ENCODE measurements at regions not wholly inside any gene's neighbourhood (a gene's known extent, or its start where the extent isn't known, plus 50 kb on each side); places are given as distances from the start of the nearest gene placed in this dataset.

- no peaks in the 10 kb centered on the region for H3K9me3 ChIP-seq (ENCODE audit: control insufficient read depth in 2 of 2, insufficient read depth in 1 of 2, low read depth in 1 of 2, low read length in 1 of 2)
- H3K4me1 ChIP-seq (ENCODE audit: control insufficient read depth in 2 of 2, insufficient read depth in 2 of 2, low read length in 1 of 2), result no peaks in the 10 kb centered on the region
- no peaks in the 10 kb centered on the region for H3K36me3 ChIP-seq (ENCODE audit: control insufficient read depth in 2 of 2, insufficient read depth in 2 of 2, low read length in 1 of 2)
- H3K27me3 ChIP-seq (ENCODE audit: control insufficient read depth in 1 of 2, insufficient read depth in 2 of 2, low read length in 2 of 2), result no peaks in the 10 kb centered on the region
- H3K4me3 ChIP-seq (ENCODE audit: low read depth in 1 of 2, low read length in 2 of 2), result no peak overlapping the region
- no peak overlapping the region for H3K27ac ChIP-seq (ENCODE audit: low read depth in 2 of 2, low read length in 1 of 2)
- WGBS, 2 donors, result 34 to 53% methylated on average over 4 of the region's 4 CpGs
Measured at GRCh38 chr18:67232406-67232805, 284.1 kb downstream of the DSEL start.

DNA sequence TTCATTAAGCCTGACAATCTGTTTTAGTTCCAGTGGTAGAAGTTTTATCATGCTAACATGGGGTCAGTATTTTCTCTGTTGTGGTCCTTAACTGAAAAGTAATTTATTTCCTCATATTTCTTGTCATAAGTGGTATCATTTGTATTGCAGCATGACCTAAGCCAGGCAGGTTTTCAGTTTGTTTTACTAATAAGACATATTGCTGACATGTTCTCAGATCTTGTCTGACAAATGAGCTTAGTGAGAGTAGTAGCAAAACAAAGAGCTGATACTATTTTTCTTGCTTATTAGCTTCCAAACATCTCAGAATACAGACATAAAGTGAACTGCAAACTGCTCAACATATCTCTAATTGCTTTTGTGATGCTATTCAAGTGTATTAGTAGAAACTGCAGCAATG lies 293.6 kb downstream of the DSEL start:
- H3K9me3 ChIP-seq (ENCODE audit: control insufficient read depth in 2 of 2, insufficient read depth in 1 of 2, low read depth in 1 of 2, low read length in 1 of 2), result no peaks in the 10 kb centered on the region
- H3K36me3 ChIP-seq (ENCODE audit: control insufficient read depth in 2 of 2, insufficient read depth in 2 of 2, low read length in 1 of 2), result no peaks in the 10 kb centered on the region
- H3K27me3 ChIP-seq (ENCODE audit: control insufficient read depth in 1 of 2, insufficient read depth in 2 of 2, low read length in 2 of 2), result no peaks in the 10 kb centered on the region
- H3K27ac ChIP-seq (ENCODE audit: low read depth in 2 of 2, low read length in 1 of 2), result no peak overlapping the region
- H3K4me1 ChIP-seq (ENCODE audit: control insufficient read depth in 2 of 2, insufficient read depth in 2 of 2, low read length in 1 of 2), result no peaks in the 10 kb centered on the region
- no peak overlapping the region for H3K4me3 ChIP-seq (ENCODE audit: low read depth in 1 of 2, low read length in 2 of 2)

DNA sequence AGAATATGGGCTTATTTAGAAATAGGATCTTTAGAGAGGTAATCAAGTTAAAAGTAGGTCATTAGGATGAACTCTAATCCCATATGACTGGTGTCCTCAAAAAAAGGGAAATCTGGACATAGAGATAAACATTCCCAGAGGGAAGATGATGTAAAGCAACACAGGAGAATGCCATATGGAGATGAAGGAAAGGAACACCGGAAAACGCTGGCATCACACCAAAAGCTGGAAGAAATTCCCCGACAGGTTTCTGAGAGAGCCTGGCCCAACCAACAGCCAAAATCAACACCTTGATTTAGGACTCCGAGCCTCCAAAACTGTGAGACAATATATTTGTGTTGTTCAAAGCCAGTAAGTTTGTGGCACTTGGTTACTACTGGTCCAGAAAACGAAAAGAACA lies 296.7 kb downstream of the DSEL start:
- H3K4me3 ChIP-seq (ENCODE audit: low read depth in 1 of 2, low read length in 2 of 2), result no peak overlapping the region
- H3K36me3 ChIP-seq (ENCODE audit: control insufficient read depth in 2 of 2, insufficient read depth in 2 of 2, low read length in 1 of 2), result no peaks in the 10 kb centered on the region
- 74% methylated on average over 5 of the region's 5 CpGs for whole genome bisulfite sequencing, 2 donors
- H3K27me3 ChIP-seq (ENCODE audit: control insufficient read depth in 1 of 2, insufficient read depth in 2 of 2, low read length in 2 of 2), result no peaks in the 10 kb centered on the region
- no peak overlapping the region for H3K27ac ChIP-seq (ENCODE audit: low read depth in 2 of 2, low read length in 1 of 2)
- H3K4me1 ChIP-seq (ENCODE audit: control insufficient read depth in 2 of 2, insufficient read depth in 2 of 2, low read length in 1 of 2), result no peaks in the 10 kb centered on the region
- H3K9me3 ChIP-seq (ENCODE audit: control insufficient read depth in 2 of 2, insufficient read depth in 1 of 2, low read depth in 1 of 2, low read length in 1 of 2), result no peaks in the 10 kb centered on the region

GRCh38 chr18:67218556-67218955 lies 298.0 kb downstream of the DSEL start:
- no peaks in the 10 kb centered on the region for H3K27me3 ChIP-seq (ENCODE audit: control insufficient read depth in 1 of 2, insufficient read depth in 2 of 2, low read length in 2 of 2)
- H3K4me1 ChIP-seq (ENCODE audit: control insufficient read depth in 2 of 2, insufficient read depth in 2 of 2, low read length in 1 of 2), result no peaks in the 10 kb centered on the region
- WGBS, 2 donors, result 85 to 92% methylated on average over 3 of the region's 3 CpGs

GRCh38 chr18:67217551-67218166 lies 298.9 kb downstream of the DSEL start:
- no peaks in the 10 kb centered on the region for H3K27me3 ChIP-seq (ENCODE audit: control insufficient read depth in 1 of 2, insufficient read depth in 2 of 2, low read length in 2 of 2)
- WGBS, 2 donors, result 3 to 5% methylated on average over 7 of the region's 7 CpGs

More at GRCh38 chr18:67218556-67218955, 298.0 kb downstream of the DSEL start:
- no peak overlapping the region for H3K4me3 ChIP-seq (ENCODE audit: low read depth in 1 of 2, low read length in 2 of 2)
- H3K36me3 ChIP-seq (ENCODE audit: control insufficient read depth in 2 of 2, insufficient read depth in 2 of 2, low read length in 1 of 2), result no peaks in the 10 kb centered on the region
- no peak overlapping the region for H3K27ac ChIP-seq (ENCODE audit: low read depth in 2 of 2, low read length in 1 of 2)
- no peaks in the 10 kb centered on the region for H3K9me3 ChIP-seq (ENCODE audit: control insufficient read depth in 2 of 2, insufficient read depth in 1 of 2, low read depth in 1 of 2, low read length in 1 of 2)

DNA sequence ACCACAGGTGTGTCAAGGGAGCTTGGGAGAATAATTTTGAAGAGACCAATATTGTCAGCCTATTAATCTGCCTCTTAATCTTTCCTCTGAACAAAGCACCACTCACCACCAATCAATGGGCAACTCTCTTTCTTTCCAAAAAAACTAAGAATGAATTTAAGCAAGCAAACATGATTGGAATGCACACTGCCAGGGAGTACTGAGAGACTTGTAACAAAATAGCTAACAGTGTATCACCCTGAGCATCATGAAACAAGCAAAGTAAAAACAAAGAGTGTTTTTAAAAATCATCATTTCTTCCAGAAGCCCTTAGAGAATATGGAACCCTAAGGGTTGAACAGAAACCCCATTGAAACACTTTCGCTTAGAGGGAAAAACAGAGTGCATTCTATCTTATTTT lies 299.7 kb downstream of the DSEL start:
- H3K27me3 ChIP-seq (ENCODE audit: control insufficient read depth in 1 of 2, insufficient read depth in 2 of 2, low read length in 2 of 2), result no peaks in the 10 kb centered on the region

More at GRCh38 chr18:67217551-67218166, 298.9 kb downstream of the DSEL start:
- H3K4me1 ChIP-seq (ENCODE audit: control insufficient read depth in 2 of 2, insufficient read depth in 2 of 2, low read length in 1 of 2), result no peaks in the 10 kb centered on the region
- no peak overlapping the region for H3K27ac ChIP-seq (ENCODE audit: low read depth in 2 of 2, low read length in 1 of 2)
- H3K4me3 ChIP-seq (ENCODE audit: low read depth in 1 of 2, low read length in 2 of 2), result no peak overlapping the region
- H3K36me3 ChIP-seq (ENCODE audit: control insufficient read depth in 2 of 2, insufficient read depth in 2 of 2, low read length in 1 of 2), result no peaks in the 10 kb centered on the region
- H3K9me3 ChIP-seq (ENCODE audit: control insufficient read depth in 2 of 2, insufficient read depth in 1 of 2, low read depth in 1 of 2, low read length in 1 of 2), result no peaks in the 10 kb centered on the region

DNA sequence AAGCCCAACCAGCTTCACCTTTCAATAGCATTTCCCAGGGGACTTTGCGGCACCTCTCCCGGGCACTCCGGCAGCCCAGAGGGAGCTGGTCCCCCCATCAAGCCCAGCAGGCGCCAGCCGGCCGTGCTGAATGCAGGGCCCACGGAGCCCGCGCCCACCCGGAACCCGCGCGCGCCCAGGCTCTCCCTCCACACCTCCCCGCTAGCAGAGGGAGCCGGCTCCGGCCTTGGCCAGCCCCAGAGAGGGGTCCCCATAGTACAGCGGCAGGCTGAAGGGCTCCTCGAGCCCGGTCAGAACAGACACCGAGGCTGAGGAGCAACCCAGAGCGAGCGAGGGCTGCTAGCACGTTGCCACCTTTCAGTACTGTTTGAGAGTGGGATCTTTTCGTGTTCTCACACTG lies 300.8 kb downstream of the DSEL start:
- no peaks in the 10 kb centered on the region for H3K4me1 ChIP-seq (ENCODE audit: control insufficient read depth in 2 of 2, insufficient read depth in 2 of 2, low read length in 1 of 2)
- no peaks in the 10 kb centered on the region for H3K9me3 ChIP-seq (ENCODE audit: control insufficient read depth in 2 of 2, insufficient read depth in 1 of 2, low read depth in 1 of 2, low read length in 1 of 2)
- no peaks in the 10 kb centered on the region for H3K27me3 ChIP-seq (ENCODE audit: control insufficient read depth in 1 of 2, insufficient read depth in 2 of 2, low read length in 2 of 2)
- no peak overlapping the region for H3K4me3 ChIP-seq (ENCODE audit: low read depth in 1 of 2, low read length in 2 of 2)
- no peaks in the 10 kb centered on the region for H3K36me3 ChIP-seq (ENCODE audit: control insufficient read depth in 2 of 2, insufficient read depth in 2 of 2, low read length in 1 of 2)
- H3K27ac ChIP-seq (ENCODE audit: low read depth in 2 of 2, low read length in 1 of 2), result no peak overlapping the region
- 90 to 92% methylated on average over 25 of the region's 25 CpGs for WGBS, 2 donors

More for the DNA sequence above, 299.7 kb downstream of the DSEL start:
- H3K4me1 ChIP-seq (ENCODE audit: control insufficient read depth in 2 of 2, insufficient read depth in 2 of 2, low read length in 1 of 2), result no peaks in the 10 kb centered on the region
- H3K4me3 ChIP-seq (ENCODE audit: low read depth in 1 of 2, low read length in 2 of 2), result no peak overlapping the region
- H3K9me3 ChIP-seq (ENCODE audit: control insufficient read depth in 2 of 2, insufficient read depth in 1 of 2, low read depth in 1 of 2, low read length in 1 of 2), result no peaks in the 10 kb centered on the region
- 81 to 84% methylated on average over 1 of the region's 1 CpG for WGBS, 2 donors
- no peak overlapping the region for H3K27ac ChIP-seq (ENCODE audit: low read depth in 2 of 2, low read length in 1 of 2)
- no peaks in the 10 kb centered on the region for H3K36me3 ChIP-seq (ENCODE audit: control insufficient read depth in 2 of 2, insufficient read depth in 2 of 2, low read length in 1 of 2)

DNA sequence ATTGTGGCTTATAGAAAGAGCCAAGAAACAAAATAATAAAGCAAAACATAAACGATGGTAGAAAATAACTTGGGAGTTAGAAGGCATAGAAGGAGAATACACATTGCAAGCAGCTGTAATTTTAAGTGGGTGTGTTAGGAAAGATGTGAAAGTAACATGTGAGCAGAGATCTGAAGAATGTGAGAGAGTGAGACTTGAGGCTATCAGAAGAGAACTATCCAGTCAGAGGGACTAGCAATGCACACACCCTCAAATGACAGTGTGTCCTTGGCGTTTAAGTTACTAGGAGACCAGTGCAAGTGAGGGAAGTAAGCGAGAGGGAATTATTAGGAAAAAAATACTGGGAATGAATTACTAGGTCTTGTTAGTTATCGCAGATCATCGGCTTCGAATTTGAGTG lies 304.9 kb downstream of the DSEL start:
- WGBS, 2 donors, result 76% methylated on average over 6 of the region's 6 CpGs
- no peaks in the 10 kb centered on the region for H3K36me3 ChIP-seq (ENCODE audit: control insufficient read depth in 2 of 2, insufficient read depth in 2 of 2, low read length in 1 of 2)
- no peak overlapping the region for H3K4me3 ChIP-seq (ENCODE audit: low read depth in 1 of 2, low read length in 2 of 2)
- H3K27me3 ChIP-seq (ENCODE audit: control insufficient read depth in 1 of 2, insufficient read depth in 2 of 2, low read length in 2 of 2), result no peaks in the 10 kb centered on the region
- H3K4me1 ChIP-seq (ENCODE audit: control insufficient read depth in 2 of 2, insufficient read depth in 2 of 2, low read length in 1 of 2), result no peaks in the 10 kb centered on the region
- H3K9me3 ChIP-seq (ENCODE audit: control insufficient read depth in 2 of 2, insufficient read depth in 1 of 2, low read depth in 1 of 2, low read length in 1 of 2), result no peaks in the 10 kb centered on the region
- H3K27ac ChIP-seq (ENCODE audit: low read depth in 2 of 2, low read length in 1 of 2), result no peak overlapping the region

- H3K36me3 ChIP-seq (ENCODE audit: control insufficient read depth in 2 of 2, insufficient read depth in 2 of 2, low read length in 1 of 2), result no peaks in the 10 kb centered on the region
- H3K27me3 ChIP-seq (ENCODE audit: control insufficient read depth in 1 of 2, insufficient read depth in 2 of 2, low read length in 2 of 2), result no peaks in the 10 kb centered on the region
- WGBS, 2 donors, result 72% methylated on average over 8 of the region's 8 CpGs
- H3K4me1 ChIP-seq (ENCODE audit: control insufficient read depth in 2 of 2, insufficient read depth in 2 of 2, low read length in 1 of 2), result no peaks in the 10 kb centered on the region
- H3K9me3 ChIP-seq (ENCODE audit: control insufficient read depth in 2 of 2, insufficient read depth in 1 of 2, low read depth in 1 of 2, low read length in 1 of 2), result no peaks in the 10 kb centered on the region
- H3K27ac ChIP-seq (ENCODE audit: low read depth in 2 of 2, low read length in 1 of 2), result no peak overlapping the region
- H3K4me3 ChIP-seq (ENCODE audit: low read depth in 1 of 2, low read length in 2 of 2), result no peak overlapping the region
Measured at GRCh38 chr18:67200665-67201064, 315.9 kb downstream of the DSEL start.

DNA sequence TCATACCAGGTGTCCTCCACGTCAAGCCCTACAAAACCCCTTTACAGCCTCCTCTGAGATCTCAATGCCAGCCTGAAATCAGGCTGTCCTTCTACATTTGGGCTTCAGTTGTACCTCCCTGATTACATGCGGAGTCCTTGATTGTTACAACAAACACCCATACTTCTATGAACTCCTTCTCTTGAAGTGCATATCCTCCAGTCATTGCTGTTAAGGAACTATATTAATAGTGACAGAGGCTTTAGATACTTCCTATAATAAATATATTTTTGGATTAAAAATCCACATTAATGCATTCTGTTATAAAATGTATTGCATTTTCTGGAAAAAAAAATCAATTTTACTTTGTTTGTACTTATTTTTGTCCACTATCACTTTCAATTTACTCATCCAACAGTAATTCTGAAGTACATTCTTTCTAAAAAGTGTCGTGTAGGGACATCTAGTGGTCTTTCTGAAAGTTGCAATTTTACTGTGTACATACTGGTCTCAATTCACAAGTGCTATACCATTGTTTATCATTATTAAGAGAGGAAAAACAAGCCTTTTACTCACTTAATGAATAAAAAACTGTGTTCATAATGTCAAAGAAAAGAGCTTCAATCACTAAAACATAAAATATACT lies 316.4 kb downstream of the DSEL start:
- Histone ChIP-seq H3K36me3 (ENCODE audit: control insufficient read depth in 2 of 2, insufficient read depth in 2 of 2, low read length in 1 of 2) (no peaks in the 10 kb centered on the region), H3K4me3 (ENCODE audit: low read depth in 1 of 2, low read length in 2 of 2) (no peak overlapping the region), H3K27me3 (ENCODE audit: control insufficient read depth in 1 of 2, insufficient read depth in 2 of 2, low read length in 2 of 2) (no peaks in the 10 kb centered on the region), H3K4me1 (ENCODE audit: control insufficient read depth in 2 of 2, insufficient read depth in 2 of 2, low read length in 1 of 2) (no peaks in the 10 kb centered on the region), H3K27ac (ENCODE audit: low read depth in 2 of 2, low read length in 1 of 2) (no peak overlapping the region), H3K9me3 (ENCODE audit: control insufficient read depth in 2 of 2, insufficient read depth in 1 of 2, low read depth in 1 of 2, low read length in 1 of 2) (no peaks in the 10 kb centered on the region)
- 45 to 47% methylated on average over 3 of the region's 3 CpGs for WGBS, 2 donors

Measured in esophagus (tissue), 2 donors.